DOHH2 (cell line): ENCODE measurements at regions not wholly inside any gene's neighbourhood (a gene's known extent, or its start where the extent isn't known, plus 50 kb on each side); places are given as distances from the start of the nearest gene placed in this dataset.

Experiments used
- EZH2phosphoT487 ChIP-seq: fragments of 200-600 bp; sonication (generic); IDR thresholded peaks from 2 replicates; pipeline ENCODE4 v1.6.1; 2017; ENCODE audit warnings: borderline replicate concordance, mild to moderate bottlenecking, antibody characterized with exemption, low read length, moderate library complexity, mixed read lengths
- TF ChIP-seq, protein P1 (sequence below): fragments of 200-600 bp; sonication (generic); IDR thresholded peaks from one replicate; pipeline ENCODE4 v1.5.1; 2014; ENCODE audit warnings: antibody characterized with exemption, mild to moderate bottlenecking, low read depth, low read length; ENCODE audit not compliant: poor library complexity, severe bottlenecking

DNA sequence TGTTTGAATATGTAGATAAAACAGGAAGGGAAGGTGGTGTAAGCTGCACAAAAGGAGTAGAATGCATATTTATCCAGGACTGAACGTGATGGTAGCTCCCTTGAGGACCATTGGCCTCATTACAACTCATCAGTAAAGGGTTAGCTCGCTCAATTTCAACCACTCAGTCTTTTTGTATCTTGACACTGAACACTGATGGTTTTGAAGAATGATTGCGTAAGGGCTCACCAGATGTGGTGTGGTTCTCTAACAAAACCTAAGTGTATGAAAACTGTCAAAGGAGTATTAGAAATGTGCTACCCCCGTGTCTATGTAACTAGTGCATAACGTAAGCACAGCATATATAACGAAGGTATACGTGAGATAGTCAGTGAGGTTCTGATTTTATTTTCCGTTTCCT, 272.4 kb upstream of the THSD7B start:
- TF ChIP-seq, protein P1, sequence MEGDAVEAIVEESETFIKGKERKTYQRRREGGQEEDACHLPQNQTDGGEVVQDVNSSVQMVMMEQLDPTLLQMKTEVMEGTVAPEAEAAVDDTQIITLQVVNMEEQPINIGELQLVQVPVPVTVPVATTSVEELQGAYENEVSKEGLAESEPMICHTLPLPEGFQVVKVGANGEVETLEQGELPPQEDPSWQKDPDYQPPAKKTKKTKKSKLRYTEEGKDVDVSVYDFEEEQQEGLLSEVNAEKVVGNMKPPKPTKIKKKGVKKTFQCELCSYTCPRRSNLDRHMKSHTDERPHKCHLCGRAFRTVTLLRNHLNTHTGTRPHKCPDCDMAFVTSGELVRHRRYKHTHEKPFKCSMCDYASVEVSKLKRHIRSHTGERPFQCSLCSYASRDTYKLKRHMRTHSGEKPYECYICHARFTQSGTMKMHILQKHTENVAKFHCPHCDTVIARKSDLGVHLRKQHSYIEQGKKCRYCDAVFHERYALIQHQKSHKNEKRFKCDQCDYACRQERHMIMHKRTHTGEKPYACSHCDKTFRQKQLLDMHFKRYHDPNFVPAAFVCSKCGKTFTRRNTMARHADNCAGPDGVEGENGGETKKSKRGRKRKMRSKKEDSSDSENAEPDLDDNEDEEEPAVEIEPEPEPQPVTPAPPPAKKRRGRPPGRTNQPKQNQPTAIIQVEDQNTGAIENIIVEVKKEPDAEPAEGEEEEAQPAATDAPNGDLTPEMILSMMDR = no peak
- no peak for TF ChIP-seq EZH2phosphoT487
